ENCODE measurements at regions not wholly inside any gene's neighbourhood (a gene's known extent, or its start where the extent isn't known, plus 50 kb on each side); places are given as distances from the start of the nearest gene placed in this dataset.

DNA sequence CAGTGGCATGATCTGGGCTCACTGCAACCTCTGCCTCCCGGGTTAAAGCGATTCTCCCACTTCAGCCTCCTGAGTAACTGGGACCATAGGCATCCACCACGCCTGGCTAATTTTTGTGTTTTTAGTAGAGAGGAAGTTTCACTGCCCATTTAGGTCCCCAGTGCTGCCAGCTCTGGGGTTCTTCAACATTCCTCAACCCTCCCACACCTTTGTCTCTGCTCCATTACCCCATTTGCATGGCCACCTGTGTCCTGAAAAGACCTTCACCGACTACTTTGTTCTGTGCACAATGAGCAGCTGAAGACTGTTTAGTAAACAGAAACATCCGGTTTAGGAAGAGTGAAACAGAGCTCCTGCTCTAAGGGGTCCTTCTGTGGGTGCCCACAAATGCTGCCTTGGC is 92.0 kb downstream of the FAM43A start:
- TF ChIP-seq POLR2A (IDR thresholded peaks at IDR 0.05): no peak
- TF ChIP-seq EP300 (IDR thresholded peaks at IDR 0.05; ENCODE audit: low read depth): no peak
- TF ChIP-seq, protein P1, sequence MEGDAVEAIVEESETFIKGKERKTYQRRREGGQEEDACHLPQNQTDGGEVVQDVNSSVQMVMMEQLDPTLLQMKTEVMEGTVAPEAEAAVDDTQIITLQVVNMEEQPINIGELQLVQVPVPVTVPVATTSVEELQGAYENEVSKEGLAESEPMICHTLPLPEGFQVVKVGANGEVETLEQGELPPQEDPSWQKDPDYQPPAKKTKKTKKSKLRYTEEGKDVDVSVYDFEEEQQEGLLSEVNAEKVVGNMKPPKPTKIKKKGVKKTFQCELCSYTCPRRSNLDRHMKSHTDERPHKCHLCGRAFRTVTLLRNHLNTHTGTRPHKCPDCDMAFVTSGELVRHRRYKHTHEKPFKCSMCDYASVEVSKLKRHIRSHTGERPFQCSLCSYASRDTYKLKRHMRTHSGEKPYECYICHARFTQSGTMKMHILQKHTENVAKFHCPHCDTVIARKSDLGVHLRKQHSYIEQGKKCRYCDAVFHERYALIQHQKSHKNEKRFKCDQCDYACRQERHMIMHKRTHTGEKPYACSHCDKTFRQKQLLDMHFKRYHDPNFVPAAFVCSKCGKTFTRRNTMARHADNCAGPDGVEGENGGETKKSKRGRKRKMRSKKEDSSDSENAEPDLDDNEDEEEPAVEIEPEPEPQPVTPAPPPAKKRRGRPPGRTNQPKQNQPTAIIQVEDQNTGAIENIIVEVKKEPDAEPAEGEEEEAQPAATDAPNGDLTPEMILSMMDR (IDR thresholded peaks at IDR 0.05): no peak

All from transverse colon (tissue), 3 donors.